Stimulated activated CD4-positive, alpha-beta T cell treated with anti-CD3 and anti-CD28 coated beads, Interleukin-12 subunit alpha, Interleukin-12 subunit beta, amount 100 ng/mL, for 4 hours (primary cell): ENCODE measurements at regions not wholly inside any gene's neighbourhood (a gene's known extent, or its start where the extent isn't known, plus 50 kb on each side); places are given as distances from the start of the nearest gene placed in this dataset.

Experiments used
- DNase-seq: peaks from one replicate; pipeline ENCODE4 v3.0.0-alpha.2; 2020

DNA sequence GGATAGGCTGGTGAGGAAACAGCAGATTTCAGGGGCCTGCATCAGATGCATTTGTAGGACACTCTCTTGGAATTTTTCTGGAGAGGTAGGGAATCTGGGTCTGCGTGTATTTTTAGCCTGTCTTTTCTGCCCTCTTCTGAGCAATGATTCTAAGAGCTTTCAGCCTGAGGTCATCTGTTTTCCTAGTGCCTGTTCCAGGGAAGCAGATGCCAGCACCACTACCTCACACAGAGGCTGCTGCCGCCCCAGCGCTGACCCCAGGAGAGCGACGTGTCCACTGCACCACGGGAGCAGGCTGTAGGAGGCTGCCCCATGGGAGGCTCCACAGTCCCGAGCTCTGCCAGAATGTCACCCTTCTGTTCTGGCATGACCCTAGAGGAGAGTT lies 316.5 kb downstream of the CYP26B1 start:
- no peak for DNase-seq

DNA sequence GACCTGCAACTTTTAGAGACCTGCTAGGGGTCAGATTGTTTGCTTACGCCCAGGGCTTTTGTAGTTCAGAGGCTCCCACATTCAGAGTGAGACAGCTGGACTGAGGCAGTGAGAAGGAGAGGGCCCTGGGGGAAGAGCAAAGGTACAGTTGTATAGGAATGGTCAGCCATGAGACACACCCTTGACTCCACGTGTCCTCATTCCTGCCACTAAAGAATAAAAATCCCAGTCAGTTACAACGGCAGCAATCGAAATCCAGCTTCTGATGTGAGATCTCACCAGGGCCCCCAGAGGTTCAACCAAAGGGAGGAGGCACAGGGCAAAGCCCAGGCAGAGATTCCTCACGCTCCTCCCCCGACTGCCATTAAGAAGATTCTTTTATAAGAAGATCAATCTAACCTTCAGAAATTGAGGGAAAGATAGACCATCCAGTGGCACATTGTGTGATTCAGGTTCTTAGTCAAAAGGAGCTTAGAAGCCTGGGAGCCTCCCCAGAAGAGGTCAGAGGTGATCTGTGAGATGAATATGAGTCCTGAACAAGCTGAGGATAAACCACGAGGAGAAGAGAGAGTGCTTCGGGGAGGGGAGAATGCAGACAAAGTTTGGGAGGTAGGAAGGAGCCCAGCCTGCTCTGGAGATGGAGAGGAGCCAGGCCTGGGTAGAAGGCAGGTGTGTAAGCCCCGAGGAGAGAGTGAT lies 317.0 kb downstream of the CYP26B1 start:
- DNase-seq: no peak

DNA sequence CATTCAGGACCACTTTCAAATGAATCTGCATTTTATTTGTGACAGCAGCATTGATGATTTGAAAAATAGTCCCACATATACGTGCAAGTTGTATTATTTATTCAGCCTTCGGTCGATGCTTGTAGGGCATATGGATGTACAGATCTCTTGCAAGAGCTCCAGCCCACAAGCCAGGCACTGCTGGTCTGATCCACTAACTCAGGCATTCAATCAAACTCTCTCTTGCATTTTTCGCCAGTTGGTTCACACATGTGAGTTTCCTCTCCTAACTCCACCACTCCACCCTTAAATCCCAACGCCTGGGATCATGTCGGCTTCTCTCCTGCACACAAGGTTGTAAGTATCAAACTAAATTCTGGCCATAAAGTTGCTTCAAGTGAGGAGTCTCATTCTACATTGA lies 318.7 kb downstream of the CYP26B1 start:
- DNase-seq: no peak

DNA sequence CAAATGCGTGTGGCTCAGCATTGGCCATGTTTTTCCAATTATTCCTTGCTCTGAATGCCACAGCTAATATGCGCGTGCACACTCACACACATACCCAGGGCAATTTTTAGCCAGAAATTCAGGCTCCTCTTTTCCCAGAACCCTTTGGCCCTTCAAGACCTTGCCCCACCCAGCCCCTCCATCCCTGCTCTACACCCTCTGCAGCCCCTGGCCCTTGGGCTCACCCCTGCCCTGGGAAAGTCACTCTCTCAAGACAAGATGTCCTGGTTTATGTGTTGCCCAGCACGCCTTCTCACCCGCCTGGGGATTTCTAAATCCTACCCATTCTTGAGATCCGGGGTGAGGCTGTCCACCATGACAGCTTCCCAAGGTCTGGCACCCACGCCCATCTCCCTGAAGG lies 319.7 kb downstream of the CYP26B1 start:
- no peak for DNase-seq

DNA sequence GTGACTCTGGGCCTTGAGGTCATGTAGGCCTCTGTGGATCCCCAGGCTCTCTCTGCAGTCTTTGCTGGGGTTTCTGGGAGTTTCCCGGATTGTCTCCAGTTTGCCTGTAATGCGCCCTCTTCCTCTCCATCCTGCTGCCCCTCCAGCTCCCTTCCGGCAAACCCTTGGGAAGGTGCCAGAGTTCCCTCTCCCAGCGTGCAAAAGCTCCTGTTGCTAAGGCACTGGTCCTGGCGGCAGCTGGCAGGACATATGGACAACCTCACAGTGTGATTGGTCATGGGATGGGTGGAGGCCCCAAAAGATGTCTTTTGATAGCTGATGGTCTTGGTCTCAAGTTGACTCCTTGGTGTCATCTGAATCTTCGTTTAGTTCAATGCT lies 320.1 kb downstream of the CYP26B1 start:
- no peak for DNase-seq

DNA sequence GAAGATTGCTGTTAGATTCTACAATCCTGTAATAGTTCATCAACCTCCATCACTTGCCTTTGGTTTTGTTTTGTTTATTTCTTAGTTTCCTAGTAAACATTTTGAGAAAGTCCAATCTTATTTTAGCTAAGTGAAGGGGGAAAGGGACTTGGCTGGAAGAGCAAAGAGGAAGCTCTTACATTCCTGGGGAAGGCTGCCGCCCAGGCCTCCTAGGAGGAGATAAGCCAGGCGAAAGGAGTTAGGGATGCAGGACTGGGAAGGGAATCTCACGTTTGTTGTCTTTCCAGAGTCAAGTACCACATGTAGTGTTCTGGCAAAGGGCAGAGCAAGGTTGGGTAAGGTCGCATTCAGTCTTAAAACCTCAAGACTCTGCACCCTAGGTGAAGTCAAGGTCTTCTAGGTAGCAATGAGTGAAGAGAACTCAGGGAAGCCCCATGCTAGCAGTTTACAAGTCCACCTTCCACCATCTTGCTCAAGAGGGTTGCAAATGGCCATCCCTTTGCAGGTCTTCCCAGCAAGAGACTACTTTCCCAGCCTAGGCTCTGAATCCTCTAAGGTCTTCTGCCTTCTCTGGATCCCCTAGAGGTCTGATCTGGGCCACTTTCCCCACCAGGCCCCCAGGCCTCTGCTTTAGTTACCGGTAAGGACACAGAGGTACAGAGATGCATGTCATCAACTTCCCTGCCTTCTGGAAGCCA lies 320.7 kb downstream of the CYP26B1 start:
- DNase-seq: no peak

DNA sequence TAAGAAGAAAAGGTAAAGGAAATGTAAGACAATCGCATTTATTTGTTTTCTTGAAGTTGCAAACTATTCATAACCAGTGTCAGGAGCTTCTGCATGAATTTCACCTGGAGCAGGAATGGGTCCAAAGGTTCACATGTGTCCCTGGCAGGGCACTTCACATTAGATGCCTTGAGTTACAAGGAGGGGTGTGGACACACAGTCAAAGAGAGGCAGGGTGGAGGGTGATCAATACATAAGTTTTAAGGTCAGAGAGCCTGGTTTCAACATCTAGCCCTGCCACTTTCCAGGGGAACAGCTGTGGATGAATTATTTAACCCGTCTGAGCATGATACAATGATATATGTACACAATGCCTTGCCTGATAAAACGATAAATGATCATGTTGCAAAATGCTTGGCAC lies 321.4 kb downstream of the CYP26B1 start:
- no peak for DNase-seq

DNA sequence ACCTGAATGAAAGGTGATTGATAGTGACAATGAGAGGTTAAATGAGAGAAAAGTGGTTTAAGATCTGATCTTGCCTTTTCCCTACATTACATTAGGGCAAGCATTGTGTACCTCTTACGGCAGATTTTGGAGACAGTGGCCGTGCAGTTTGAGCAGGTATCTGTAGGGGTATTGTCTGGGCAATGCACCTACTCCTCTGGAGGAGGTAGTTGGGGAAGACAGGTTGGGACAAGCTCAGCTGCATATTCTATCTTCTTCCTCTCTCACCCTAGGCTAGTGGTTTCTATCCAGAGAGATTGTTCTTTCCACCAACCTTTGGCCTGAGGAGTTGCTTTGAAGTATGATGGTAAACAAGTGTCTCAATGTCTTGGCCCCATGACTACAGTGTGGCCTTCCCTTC lies 323.2 kb downstream of the CYP26B1 start:
- no peak for DNase-seq

DNA sequence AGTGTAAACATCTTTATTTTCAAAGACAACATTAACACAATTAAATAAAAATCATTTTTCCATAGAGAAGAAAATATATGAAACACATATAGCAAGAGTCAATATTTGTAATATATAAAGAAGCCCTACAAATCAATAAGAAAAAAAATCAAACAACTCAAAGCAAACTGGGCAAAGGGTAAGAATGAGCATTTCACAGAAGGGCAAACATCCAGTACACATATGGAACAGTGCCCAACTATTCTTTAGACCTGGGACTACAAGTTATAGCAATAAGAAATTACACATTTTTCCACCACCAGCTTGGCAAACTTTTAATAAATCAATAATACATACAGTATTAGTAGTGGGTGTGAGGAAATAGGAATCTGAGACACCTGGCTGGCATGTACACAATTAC lies 324.1 kb downstream of the CYP26B1 start:
- no peak for DNase-seq

DNA sequence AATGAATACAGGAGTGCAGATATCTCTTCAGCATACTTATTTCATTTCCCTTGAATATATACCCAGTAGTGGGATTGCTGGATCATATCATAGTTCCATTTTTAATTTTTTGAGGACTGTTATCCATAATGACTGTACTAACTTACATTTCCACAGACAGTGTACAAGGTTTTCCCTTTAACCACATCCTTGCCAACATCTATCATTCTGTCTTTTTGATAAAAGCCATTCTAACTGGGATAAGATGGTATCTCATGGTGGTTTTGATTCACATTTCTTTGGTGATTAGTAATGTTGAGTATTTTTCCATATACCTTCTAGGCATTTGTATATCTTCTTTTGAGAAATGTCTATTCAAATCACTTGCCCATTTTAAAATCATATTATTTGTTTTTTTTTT lies 325.2 kb downstream of the CYP26B1 start:
- no peak for DNase-seq

DNA sequence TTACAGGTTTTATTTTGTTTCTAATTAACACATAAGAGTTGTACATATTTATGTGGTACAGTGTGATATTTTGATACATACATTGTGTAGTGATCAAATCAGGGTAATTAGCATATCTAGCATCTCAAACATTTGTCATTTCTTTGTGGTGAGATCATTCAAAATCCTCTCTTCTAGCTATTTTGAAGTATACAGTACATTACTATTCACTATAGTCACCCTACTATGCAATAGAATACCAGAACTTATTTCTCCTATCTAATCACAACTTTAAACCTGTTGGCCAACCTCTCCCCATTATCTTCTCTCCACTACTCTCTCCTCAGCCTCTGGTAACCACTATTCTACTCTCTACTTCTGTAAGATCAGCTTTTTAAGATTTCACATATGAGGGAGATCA lies 325.8 kb downstream of the CYP26B1 start:
- no peak for DNase-seq

DNA sequence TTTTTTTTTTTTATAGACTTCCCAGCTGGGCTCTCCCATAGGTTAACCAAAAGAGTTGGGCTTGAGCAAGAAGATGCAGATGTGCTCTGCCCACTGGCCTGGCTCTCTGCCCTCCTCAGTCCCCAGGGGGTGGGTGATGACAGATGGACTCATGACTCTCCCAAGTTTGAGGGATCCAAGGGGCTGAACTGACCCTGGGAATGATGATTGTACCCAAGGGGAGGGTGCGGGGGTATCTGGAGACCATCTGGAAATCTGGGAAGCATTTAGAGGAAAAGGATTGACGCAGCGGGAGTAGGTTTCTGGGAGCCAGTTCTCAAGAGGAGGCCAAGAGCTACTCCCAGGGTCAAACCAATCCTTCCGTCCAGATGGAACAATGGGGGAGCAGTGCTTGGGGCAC lies 330.8 kb downstream of the CYP26B1 start:
- DNase-seq: no peak

DNA sequence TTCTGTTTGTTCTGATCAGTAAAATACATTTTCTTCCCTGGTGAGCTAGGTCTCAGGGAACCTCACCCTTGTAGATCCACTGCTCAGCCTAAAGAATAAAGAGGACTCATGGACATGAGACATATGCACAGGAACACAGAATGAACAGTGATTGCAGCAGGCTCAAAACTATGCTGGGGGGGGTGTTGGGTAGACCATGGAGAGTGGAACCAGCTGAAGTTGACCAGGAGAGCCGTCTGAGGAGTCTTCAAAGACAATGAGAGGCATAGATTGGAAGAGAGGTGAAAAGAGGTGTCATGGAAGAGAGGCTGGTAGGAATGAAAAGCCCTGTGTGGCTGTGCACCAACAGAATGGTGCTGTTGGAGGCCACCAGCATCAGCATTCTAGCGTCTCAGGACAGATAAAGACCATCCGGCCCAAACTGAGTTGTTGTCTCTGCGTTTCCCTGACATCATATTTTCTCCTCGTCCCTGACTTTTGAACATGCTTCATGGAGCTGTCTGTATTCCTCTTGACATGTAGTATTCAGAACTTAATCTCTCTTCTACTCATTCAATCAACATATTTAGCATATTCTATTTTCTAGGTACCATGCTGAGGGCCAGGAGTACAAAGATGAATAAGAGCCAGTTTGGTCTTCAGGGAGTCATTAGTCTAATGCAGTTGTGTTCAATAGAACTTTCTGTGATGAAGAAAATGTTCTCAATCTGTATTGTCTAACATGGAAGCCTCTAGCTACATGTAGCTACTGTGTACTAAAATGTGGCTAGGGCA lies 331.8 kb downstream of the CYP26B1 start:
- no peak for DNase-seq

DNA sequence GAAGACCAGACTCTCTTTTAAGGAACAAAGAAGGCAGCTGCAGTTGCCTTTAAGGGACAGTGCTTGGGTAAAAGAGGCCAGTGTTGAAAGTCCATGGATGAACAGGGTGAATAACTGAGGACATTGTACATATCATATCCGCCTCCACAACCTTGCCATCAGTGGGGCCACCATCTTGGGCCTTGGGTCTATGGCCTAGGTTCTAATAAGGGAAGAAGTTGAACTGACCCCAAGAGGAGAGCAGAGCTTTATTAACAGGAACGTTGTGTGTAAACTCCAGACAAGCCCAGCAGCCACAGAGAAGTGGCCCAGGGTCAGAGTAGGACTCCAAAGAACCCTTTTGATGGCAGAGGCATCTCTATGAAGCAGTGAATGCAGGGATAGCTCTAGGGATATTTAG lies 332.8 kb downstream of the CYP26B1 start:
- DNase-seq: no peak

DNA sequence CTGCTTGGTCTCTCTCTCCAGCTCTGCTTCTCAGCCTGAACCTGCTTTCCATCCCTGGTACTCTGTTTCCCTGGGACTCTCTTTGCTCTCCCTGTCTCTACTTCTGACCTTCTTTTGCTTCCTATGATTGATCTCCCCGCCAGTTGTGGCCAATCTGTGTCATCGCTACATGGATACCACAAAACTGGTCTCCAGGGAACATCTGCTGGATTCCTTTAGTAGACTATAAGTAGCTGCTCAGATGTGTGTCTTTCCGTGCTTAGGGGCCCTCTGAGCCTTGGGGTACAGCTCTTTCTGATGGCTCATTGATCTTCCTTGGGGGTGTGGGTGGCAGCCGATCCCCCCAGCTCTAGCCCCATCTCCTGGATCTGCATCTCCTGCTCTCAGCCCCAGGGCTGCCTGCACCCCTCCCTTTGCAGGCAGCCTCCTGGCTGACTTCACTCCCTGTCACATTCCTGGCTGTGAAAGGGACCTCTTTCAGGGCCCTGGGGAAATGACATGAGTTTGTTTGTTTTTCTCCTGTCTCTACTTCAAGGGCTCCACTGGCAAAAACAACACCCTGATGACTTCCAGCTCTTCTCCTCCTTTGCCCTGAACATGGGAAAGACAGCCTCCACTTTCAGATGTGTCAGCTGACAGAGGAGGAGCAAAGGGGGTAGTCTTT lies 333.7 kb downstream of the CYP26B1 start:
- no peak for DNase-seq

DNA sequence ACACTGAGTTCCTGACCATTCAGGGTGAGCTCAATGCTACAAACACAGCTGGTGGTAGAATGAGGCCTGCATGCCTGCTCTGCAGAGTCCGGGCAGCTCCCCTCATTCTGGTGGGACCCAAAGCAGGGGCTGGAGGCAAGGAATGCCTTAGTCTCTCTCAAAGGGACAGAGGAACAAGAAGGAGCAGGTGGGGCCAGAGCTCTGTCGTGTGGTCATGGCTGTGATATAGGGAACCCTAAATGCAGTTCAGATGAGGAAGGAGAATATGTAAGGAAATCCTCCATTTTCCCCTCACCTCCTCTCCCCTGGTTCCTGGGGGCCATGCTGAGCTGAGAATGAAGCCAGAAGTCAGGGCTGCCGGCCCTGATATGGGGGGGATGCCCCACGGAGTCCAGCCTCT lies 334.3 kb downstream of the CYP26B1 start:
- no peak for DNase-seq

DNA sequence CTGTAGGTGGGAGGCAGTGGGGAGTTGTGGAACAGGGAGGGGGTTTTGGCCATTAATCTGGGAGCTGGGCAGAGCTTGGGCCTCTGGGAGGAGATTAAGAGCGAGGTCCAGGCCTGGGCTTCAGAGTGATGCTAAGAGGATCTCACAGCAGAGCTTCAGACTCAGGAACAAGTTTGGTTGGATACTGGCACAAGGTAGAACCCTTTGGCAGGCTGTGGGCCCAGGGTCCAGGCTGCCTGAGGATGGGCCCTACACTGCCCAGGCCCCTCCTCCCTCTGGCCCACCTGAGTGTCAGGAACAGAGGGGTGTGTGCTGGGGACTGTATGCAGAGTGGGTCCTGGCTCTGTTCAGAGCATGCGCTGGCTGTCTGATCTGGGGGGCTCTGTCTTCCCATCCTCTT lies 334.9 kb downstream of the CYP26B1 start:
- no peak for DNase-seq

DNA sequence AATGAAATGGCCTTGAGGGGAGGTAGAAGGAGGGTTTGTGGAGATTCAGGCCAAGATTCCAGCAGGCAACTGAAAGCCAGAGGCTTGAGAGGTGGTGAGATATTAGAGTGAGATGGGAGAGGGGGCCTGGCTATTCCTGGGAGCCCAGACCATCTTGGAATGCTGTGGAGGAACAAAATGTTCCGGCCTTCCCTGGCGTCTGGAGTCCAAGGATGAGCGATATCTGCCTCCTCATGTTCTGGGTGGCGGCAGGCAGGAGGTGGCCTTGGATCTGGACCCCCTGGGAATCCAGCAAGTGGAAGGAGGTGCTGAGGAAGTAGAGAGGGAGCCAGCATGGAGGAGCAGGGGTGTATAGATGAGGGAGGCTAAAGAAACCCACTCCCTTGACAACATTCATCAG lies 335.9 kb downstream of the CYP26B1 start:
- no peak for DNase-seq

DNA sequence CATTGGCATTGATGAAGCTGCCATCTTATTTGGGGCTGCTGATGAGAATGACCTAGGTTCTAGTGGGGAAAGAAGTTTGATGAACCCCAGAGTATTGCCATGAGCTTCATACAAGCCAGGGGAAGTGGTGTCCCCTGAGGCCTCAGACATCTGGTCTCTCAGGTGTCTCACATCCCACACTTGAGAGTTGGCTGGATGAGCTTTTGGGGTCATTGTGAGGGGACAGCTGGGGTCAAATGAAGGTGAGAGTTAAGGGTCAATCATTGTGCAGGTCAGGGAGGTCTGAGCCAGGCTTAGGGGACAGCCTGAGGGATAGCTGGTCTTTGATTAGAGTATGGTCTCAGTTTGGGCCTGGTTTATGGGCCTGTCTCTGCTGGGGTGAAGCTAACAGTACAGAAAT lies 336.5 kb downstream of the CYP26B1 start:
- no peak for DNase-seq

DNA sequence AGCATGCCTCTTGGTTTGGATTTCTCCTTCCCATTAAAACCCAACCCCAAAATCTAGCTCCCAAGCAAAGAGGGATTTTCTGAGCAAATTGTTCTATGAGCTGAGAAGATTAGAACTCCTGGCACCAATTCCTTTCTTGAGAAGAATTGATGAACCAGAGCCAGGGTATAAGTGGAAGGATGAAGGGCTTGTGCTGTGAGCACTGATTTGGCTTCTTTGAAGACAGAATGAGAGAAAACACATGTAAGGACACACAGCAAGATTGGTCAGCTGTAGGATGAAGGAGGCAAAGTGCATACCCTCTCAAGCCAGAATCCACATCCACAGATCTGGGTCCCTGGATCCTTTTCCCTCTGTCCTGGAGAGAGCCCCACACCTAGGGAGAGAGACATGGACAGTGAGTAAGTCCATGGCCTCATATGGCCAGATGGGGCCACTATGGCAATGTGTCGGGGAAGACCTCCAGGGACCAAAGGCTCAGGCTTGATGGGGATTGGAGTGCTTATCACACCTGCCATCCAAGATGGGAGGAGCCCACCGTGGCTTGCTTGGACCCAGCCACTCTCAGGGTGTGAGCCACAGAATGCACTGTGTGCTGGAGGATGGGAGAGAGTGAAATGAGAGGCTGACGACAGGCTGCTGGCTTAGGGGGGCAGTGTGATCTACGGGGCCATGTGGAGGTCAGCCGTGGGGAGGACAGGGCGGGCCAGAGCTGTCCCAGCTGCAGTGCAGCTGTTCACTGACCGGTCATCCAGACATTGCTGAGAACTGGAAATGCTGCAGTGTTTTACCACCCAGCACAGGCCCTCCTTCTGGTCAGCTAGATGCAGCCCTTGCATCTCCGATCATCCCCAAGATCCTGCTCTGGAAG lies 339.8 kb downstream of the CYP26B1 start:
- DNase-seq: no peak

DNA sequence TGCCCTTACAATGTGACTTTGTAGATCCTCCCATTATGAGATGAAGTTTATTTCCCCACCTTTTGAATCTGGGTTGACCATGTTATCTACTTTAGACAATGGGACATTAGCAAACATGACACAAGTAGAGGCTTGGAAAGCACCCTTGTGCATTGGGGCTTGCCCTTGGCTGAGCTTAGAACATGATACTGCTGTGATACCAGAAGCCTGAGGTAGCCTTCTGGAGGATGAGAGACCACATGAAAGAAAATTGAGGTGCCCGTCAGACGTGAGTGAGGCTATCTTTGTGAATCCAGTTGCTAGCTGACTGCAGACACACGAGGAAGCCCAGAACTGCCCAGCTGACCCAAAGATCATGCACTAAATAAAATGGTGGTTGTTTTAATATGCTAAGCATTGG lies 341.2 kb downstream of the CYP26B1 start:
- no peak for DNase-seq

DNA sequence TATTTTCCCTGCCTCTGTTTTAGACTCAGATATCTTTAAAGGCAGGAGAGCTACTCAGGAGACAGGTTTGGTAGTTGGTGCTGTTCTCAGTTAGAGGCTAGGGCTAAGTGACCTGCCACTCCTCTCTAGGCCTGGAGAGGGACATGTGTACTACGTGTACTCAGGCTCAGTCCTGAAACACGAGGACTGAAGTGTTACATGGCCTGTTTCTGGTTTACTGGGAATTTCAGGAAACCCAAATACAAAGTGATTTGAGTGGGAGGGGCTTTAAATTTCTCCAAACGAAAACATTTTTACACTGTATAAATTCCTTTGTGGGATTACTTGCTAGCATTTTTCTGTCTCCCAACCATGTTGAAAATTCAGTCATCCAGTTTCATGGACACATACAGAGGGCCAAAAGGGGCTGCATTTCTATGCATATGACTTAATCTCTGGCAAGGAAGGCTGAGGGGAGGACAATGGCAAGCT lies 343.3 kb downstream of the CYP26B1 start:
- DNase-seq: no peak

DNA sequence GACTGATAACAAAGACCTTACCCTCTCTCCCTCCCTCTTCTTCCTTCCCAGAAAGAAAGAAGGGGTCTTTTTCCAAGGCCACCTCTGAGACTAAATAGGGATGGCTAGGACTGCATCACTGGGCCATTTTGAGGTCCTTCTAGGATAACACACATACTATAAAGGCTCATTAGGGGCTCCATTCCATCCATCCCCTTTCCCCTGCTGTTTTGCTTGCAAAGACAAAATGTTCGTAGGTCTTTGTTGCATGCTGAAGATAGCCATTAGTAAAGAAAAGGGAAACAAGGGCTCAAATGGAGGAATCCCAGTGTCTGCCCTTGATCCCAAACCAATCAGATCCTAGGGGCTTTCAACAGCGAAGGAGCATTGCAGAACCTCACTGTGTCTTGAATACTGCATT lies 344.3 kb downstream of the CYP26B1 start:
- DNase-seq: no peak
